GM12878 (cell line): ENCODE measurements at regions not wholly inside any gene's neighbourhood (a gene's known extent, or its start where the extent isn't known, plus 50 kb on each side); places are given as distances from the start of the nearest gene placed in this dataset.

ENCODE experiments used
- CEBPB ChIP-seq, 2 experiments: fragments of 150-350 bp in 1 of 2; IDR thresholded peaks; 2 replicates each; pipeline ENCODE4 v1.6.1; 2012 to 2014; ENCODE audit warnings: low read depth in 2 of 2, low read length in 2 of 2, borderline replicate concordance in 1 of 2, inconsistent platforms in 1 of 2
- ETV6 ChIP-seq, 2 experiments: fragments of 450-650 bp in 1 of 2; IDR thresholded peaks in 1 of 2; conservative IDR thresholded peaks in 1 of 2; 2 replicates each; pipeline ENCODE4 v1.6.1; 2014; ENCODE audit warnings: antibody characterized with exemption in 1 of 2, borderline replicate concordance in 1 of 2, low read depth in 1 of 2, mild to moderate bottlenecking in 1 of 2, moderate library complexity in 1 of 2
- HDAC6 ChIP-seq: fragments of 200-600 bp; sonication (generic); IDR thresholded peaks from one replicate; pipeline ENCODE4 v1.8.0; 2017; ENCODE audit warnings: antibody characterized with exemption; ENCODE audit not compliant: unreplicated experiment
- HDGF ChIP-seq: fragments of 450-650 bp; IDR thresholded peaks from 2 replicates; pipeline ENCODE4 v1.6.1; 2016; ENCODE audit warnings: antibody characterized with exemption
- MXI1 ChIP-seq: fragments of 150-350 bp; IDR thresholded peaks from 2 replicates; pipeline ENCODE4 v1.6.1; 2011; ENCODE audit warnings: low read depth, mild to moderate bottlenecking, inconsistent platforms, low read length, improper control_type of control experiment
- NFYA ChIP-seq: IDR thresholded peaks from 2 replicates; pipeline ENCODE4 v1.6.1; 2011; ENCODE audit warnings: low read depth, mild to moderate bottlenecking, low read length, improper control_type of control experiment, borderline replicate concordance
- POLR2AphosphoS2 ChIP-seq: IDR thresholded peaks from 2 replicates; pipeline ENCODE4 v1.6.1; 2011; ENCODE audit warnings: low read depth, mild to moderate bottlenecking, low read length, improper control_type of control experiment, moderate library complexity
- ZNF207 ChIP-seq: fragments of 450-650 bp; IDR thresholded peaks from 2 replicates; pipeline ENCODE4 v1.6.1; 2014; ENCODE audit warnings: antibody characterized with exemption, mild to moderate bottlenecking, borderline replicate concordance
- TF ChIP-seq, protein P1 (sequence below): IDR thresholded peaks from 2 replicates; pipeline ENCODE4 v1.6.1; 2012; ENCODE audit warnings: low read depth, low read length, improper control_type of control experiment
- TF ChIP-seq, protein P2 (sequence below): fragments of 450-650 bp; IDR thresholded peaks from 2 replicates; pipeline ENCODE4 v1.6.1; 2017; ENCODE audit warnings: antibody characterized with exemption, mild to moderate bottlenecking, moderate library complexity
- TF ChIP-seq, protein P3 (sequence below): IDR thresholded peaks from 2 replicates; pipeline ENCODE4 v1.6.1; 2011; ENCODE audit warnings: borderline replicate concordance, low read depth, mild to moderate bottlenecking, moderate library complexity, low read length; ENCODE audit not compliant: insufficient read depth, poor library complexity, severe bottlenecking
- TF ChIP-seq, protein P4 (sequence below): fragments of 450-650 bp; IDR thresholded peaks from 2 replicates; pipeline ENCODE4 v1.6.1; 2018; ENCODE audit warnings: mild to moderate bottlenecking, low read depth, moderate library complexity; ENCODE audit not compliant: partially characterized antibody
- TF ChIP-seq, protein P5 (sequence below): IDR thresholded peaks from 2 replicates; pipeline ENCODE4 v1.6.1; 2012; ENCODE audit warnings: low read depth, low read length, improper control_type of control experiment
- TF ChIP-seq, protein P6 (sequence below): fragments of 450-650 bp; IDR thresholded peaks from 2 replicates; pipeline ENCODE4 v1.6.1; 2017; ENCODE audit warnings: mild to moderate bottlenecking

DNA sequence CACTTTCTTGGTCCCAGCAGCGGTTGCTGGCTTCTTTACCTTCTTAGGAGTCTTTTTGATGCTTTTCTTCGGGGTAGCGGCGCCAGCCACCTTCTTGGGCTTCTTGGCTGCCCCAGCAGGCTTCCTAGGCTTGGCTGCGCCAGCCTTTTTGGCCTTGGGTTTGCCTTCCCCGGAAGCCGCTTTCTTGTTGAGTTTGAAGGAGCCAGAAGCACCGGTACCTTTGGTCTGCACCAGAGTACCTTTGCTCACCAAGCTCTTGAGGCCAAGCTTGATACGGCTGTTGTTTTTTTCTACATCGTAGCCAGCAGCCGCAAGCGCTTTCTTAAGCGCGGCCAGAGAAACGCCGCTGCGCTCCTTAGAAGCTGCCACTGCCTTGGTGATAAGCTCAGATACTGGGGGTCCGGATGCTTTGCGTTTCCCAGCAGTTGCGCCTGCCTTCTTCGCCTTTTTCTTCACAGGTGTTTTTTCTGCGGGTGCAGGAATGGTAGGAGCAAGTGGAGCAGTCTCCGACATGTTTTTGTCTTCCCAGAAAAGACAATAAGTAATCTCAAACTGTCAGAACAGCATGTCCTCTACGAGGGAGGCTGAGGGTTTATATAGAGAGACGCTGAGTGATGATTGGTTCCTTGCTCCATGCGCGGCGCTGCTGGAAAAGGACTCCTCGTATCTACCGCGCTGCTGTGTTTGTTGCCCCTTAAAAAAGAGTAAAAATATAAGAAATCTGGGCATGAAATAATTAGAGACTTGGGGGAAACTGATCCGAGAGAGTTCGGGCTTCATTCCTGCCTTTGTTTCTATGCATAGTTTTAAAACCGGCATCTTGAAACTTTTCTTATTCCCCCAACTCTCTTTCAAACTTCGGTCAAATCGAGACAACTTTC, 130.3 kb upstream of the BTN3A2 start (continued):
- TF ChIP-seq, protein P1, sequence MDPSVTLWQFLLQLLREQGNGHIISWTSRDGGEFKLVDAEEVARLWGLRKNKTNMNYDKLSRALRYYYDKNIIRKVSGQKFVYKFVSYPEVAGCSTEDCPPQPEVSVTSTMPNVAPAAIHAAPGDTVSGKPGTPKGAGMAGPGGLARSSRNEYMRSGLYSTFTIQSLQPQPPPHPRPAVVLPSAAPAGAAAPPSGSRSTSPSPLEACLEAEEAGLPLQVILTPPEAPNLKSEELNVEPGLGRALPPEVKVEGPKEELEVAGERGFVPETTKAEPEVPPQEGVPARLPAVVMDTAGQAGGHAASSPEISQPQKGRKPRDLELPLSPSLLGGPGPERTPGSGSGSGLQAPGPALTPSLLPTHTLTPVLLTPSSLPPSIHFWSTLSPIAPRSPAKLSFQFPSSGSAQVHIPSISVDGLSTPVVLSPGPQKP: no peak
- TF ChIP-seq, protein P2, sequence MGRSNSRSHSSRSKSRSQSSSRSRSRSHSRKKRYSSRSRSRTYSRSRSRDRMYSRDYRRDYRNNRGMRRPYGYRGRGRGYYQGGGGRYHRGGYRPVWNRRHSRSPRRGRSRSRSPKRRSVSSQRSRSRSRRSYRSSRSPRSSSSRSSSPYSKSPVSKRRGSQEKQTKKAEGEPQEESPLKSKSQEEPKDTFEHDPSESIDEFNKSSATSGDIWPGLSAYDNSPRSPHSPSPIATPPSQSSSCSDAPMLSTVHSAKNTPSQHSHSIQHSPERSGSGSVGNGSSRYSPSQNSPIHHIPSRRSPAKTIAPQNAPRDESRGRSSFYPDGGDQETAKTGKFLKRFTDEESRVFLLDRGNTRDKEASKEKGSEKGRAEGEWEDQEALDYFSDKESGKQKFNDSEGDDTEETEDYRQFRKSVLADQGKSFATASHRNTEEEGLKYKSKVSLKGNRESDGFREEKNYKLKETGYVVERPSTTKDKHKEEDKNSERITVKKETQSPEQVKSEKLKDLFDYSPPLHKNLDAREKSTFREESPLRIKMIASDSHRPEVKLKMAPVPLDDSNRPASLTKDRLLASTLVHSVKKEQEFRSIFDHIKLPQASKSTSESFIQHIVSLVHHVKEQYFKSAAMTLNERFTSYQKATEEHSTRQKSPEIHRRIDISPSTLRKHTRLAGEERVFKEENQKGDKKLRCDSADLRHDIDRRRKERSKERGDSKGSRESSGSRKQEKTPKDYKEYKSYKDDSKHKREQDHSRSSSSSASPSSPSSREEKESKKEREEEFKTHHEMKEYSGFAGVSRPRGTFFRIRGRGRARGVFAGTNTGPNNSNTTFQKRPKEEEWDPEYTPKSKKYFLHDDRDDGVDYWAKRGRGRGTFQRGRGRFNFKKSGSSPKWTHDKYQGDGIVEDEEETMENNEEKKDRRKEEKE: peak; percentile 86
- TF ChIP-seq, protein P3, sequence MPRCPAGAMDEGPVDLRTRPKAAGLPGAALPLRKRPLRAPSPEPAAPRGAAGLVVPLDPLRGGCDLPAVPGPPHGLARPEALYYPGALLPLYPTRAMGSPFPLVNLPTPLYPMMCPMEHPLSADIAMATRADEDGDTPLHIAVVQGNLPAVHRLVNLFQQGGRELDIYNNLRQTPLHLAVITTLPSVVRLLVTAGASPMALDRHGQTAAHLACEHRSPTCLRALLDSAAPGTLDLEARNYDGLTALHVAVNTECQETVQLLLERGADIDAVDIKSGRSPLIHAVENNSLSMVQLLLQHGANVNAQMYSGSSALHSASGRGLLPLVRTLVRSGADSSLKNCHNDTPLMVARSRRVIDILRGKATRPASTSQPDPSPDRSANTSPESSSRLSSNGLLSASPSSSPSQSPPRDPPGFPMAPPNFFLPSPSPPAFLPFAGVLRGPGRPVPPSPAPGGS: no peak
- TF ChIP-seq CEBPB (IDR thresholded peaks at IDR 0.05; ENCODE audit: borderline replicate concordance in 1 of 2, low read depth in 2 of 2, low read length in 2 of 2) (peak in 1 of 2 experiments; percentile 74; a peak in 1 of 4 replicates), NFYA (no peak; the same call in 1 of the 2 replicates), ETV6 (conservative IDR thresholded peaks at IDR 0.05 in 1 of 2, IDR thresholded peaks at IDR 0.05 in 1 of 2; ENCODE audit: borderline replicate concordance in 1 of 2, low read depth in 1 of 2) (no peak), POLR2AphosphoS2 (peak; percentile 99), MXI1 (peak; percentile 85), ZNF207 (no peak), HDAC6 (peak; percentile 23), HDGF (no peak)
- TF ChIP-seq, protein P4, sequence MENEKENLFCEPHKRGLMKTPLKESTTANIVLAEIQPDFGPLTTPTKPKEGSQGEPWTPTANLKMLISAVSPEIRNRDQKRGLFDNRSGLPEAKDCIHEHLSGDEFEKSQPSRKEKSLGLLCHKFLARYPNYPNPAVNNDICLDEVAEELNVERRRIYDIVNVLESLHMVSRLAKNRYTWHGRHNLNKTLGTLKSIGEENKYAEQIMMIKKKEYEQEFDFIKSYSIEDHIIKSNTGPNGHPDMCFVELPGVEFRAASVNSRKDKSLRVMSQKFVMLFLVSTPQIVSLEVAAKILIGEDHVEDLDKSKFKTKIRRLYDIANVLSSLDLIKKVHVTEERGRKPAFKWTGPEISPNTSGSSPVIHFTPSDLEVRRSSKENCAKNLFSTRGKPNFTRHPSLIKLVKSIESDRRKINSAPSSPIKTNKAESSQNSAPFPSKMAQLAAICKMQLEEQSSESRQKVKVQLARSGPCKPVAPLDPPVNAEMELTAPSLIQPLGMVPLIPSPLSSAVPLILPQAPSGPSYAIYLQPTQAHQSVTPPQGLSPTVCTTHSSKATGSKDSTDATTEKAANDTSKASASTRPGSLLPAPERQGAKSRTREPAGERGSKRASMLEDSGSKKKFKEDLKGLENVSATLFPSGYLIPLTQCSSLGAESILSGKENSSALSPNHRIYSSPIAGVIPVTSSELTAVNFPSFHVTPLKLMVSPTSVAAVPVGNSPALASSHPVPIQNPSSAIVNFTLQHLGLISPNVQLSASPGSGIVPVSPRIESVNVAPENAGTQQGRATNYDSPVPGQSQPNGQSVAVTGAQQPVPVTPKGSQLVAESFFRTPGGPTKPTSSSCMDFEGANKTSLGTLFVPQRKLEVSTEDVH: no peak
- TF ChIP-seq, protein P5, sequence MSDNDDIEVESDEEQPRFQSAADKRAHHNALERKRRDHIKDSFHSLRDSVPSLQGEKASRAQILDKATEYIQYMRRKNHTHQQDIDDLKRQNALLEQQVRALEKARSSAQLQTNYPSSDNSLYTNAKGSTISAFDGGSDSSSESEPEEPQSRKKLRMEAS: peak; percentile 58
- TF ChIP-seq, protein P6, sequence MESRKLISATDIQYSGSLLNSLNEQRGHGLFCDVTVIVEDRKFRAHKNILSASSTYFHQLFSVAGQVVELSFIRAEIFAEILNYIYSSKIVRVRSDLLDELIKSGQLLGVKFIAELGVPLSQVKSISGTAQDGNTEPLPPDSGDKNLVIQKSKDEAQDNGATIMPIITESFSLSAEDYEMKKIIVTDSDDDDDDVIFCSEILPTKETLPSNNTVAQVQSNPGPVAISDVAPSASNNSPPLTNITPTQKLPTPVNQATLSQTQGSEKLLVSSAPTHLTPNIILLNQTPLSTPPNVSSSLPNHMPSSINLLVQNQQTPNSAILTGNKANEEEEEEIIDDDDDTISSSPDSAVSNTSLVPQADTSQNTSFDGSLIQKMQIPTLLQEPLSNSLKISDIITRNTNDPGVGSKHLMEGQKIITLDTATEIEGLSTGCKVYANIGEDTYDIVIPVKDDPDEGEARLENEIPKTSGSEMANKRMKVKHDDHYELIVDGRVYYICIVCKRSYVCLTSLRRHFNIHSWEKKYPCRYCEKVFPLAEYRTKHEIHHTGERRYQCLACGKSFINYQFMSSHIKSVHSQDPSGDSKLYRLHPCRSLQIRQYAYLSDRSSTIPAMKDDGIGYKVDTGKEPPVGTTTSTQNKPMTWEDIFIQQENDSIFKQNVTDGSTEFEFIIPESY: 0 out of 2 replicates have a peak, but pooled peaks have one; percentile 42
